ENCODE measurements at regions not wholly inside any gene's neighbourhood (a gene's known extent, or its start where the extent isn't known, plus 50 kb on each side); places are given as distances from the start of the nearest gene placed in this dataset.

DNA sequence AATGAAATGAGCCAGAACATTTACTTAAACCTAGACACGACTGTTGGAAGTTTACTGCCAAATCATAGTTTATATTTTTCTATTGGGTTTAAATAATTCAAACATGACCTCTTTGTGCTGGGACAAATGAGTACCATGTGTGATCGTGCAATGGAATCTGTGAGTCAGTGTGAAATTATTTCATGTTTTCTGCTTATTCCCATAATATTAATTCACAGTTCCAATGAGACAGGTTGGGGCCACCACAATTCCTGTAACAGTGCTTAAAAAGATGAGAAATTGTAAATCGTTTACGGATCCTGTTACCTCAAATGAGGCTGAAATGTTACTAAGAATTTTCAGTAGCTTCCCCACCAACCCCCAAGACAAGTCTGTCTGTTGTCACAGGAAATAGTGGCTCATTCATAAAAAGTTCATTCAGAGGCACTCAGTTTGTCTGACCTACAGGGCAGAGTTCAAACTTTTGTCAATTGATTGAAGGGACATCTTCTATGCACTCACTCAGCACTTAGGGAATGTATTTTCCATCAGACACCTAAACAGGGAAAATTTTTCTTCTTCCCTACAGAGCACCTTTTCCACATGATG is 563.9 kb upstream of the ADAMTS16 start:
- Histone ChIP-seq H3K27ac (ENCODE audit: extremely low read depth, low read depth, low read length) (no peak overlapping the region), H3K9me3 (ENCODE audit: control insufficient read depth, insufficient read depth, low read depth, low read length) (no peaks in the 10 kb centered on the region), H3K4me3 (ENCODE audit: low read depth, low read length) (no peak overlapping the region), H3K4me1 (ENCODE audit: control insufficient read depth, insufficient read depth, low read length) (no peaks in the 10 kb centered on the region), H3K36me3 (ENCODE audit: control insufficient read depth in 2 of 2, insufficient read depth in 1 of 2, low read length in 2 of 2) (no peaks in the 10 kb centered on the region)
- ChIA-PET CTCF (no interaction called here), POLR2A (no interaction called here)
- no peak for TF ChIP-seq ZNF416 (tag by site-specific recombination; IDR thresholded peaks at IDR 0.05)
- TF ChIP-seq ZNF433 (tag by site-specific recombination; IDR thresholded peaks at IDR 0.05; ENCODE audit: low read depth), result no peak
- TF ChIP-seq ZNF140 (tag by site-specific recombination; IDR thresholded peaks at IDR 0.05), result no peak
- no peak for TF ChIP-seq ZBTB1 (tag by site-specific recombination; IDR thresholded peaks at IDR 0.05)
- TF ChIP-seq, protein P1, sequence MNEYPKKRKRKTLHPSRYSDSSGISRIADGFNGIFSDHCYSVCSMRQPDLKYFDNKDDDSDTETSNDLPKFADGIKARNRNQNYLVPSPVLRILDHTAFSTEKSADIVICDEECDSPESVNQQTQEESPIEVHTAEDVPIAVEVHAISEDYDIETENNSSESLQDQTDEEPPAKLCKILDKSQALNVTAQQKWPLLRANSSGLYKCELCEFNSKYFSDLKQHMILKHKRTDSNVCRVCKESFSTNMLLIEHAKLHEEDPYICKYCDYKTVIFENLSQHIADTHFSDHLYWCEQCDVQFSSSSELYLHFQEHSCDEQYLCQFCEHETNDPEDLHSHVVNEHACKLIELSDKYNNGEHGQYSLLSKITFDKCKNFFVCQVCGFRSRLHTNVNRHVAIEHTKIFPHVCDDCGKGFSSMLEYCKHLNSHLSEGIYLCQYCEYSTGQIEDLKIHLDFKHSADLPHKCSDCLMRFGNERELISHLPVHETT (tag by site-specific recombination; IDR thresholded peaks at IDR 0.05), result no peak
- TF ChIP-seq, protein P2, sequence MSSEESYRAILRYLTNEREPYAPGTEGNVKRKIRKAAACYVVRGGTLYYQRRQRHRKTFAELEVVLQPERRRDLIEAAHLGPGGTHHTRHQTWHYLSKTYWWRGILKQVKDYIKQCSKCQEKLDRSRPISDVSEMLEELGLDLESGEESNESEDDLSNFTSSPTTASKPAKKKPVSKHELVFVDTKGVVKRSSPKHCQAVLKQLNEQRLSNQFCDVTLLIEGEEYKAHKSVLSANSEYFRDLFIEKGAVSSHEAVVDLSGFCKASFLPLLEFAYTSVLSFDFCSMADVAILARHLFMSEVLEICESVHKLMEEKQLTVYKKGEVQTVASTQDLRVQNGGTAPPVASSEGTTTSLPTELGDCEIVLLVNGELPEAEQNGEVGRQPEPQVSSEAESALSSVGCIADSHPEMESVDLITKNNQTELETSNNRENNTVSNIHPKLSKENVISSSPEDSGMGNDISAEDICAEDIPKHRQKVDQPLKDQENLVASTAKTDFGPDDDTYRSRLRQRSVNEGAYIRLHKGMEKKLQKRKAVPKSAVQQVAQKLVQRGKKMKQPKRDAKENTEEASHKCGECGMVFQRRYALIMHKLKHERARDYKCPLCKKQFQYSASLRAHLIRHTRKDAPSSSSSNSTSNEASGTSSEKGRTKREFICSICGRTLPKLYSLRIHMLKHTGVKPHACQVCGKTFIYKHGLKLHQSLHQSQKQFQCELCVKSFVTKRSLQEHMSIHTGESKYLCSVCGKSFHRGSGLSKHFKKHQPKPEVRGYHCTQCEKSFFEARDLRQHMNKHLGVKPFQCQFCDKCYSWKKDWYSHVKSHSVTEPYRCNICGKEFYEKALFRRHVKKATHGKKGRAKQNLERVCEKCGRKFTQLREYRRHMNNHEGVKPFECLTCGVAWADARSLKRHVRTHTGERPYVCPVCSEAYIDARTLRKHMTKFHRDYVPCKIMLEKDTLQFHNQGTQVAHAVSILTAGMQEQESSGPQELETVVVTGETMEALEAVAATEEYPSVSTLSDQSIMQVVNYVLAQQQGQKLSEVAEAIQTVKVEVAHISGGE (tag by site-specific recombination; conservative IDR thresholded peaks at IDR 0.05; ENCODE audit: low read depth), result no peak
- TF ChIP-seq ZNF394 (tag by site-specific recombination; IDR thresholded peaks at IDR 0.05; ENCODE audit: borderline replicate concordance), result no peak
- TF ChIP-seq ZNF626 (tag by site-specific recombination; IDR thresholded peaks at IDR 0.05), result no peak
- TF ChIP-seq ZNF621 (tag by site-specific recombination; IDR thresholded peaks at IDR 0.05), result no peak
- TF ChIP-seq, protein P3, sequence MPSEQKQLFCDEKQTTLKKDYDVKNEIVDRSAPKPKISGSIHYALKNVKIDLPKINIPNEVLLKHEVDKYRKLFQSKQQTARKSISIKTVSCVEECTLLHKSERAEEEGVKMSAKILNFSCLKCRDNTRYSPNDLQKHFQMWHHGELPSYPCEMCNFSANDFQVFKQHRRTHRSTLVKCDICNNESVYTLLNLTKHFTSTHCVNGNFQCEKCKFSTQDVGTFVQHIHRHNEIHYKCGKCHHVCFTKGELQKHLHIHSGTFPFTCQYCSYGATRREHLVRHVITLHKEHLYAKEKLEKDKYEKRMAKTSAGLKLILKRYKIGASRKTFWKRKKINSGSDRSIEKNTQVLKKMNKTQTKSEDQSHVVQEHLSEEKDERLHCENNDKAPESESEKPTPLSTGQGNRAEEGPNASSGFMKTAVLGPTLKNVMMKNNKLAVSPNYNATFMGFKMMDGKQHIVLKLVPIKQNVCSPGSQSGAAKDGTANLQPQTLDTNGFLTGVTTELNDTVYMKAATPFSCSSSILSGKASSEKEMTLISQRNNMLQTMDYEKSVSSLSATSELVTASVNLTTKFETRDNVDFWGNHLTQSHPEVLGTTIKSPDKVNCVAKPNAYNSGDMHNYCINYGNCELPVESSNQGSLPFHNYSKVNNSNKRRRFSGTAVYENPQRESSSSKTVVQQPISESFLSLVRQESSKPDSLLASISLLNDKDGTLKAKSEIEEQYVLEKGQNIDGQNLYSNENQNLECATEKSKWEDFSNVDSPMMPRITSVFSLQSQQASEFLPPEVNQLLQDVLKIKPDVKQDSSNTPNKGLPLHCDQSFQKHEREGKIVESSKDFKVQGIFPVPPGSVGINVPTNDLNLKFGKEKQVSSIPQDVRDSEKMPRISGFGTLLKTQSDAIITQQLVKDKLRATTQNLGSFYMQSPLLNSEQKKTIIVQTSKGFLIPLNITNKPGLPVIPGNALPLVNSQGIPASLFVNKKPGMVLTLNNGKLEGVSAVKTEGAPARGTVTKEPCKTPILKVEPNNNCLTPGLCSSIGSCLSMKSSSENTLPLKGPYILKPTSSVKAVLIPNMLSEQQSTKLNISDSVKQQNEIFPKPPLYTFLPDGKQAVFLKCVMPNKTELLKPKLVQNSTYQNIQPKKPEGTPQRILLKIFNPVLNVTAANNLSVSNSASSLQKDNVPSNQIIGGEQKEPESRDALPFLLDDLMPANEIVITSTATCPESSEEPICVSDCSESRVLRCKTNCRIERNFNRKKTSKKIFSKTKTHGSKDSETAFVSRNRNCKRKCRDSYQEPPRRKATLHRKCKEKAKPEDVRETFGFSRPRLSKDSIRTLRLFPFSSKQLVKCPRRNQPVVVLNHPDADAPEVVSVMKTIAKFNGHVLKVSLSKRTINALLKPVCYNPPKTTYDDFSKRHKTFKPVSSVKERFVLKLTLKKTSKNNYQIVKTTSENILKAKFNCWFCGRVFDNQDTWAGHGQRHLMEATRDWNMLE (tag by site-specific recombination; conservative IDR thresholded peaks at IDR 0.05; ENCODE audit: low read depth), result no peak
- no peak for TF ChIP-seq ZNF501 (tag by site-specific recombination; IDR thresholded peaks at IDR 0.05)
- no peak for TF ChIP-seq ZNF670 (tag by site-specific recombination; IDR thresholded peaks at IDR 0.05; ENCODE audit: low read depth)
- no peak for TF ChIP-seq OSR2 (tag by site-specific recombination; IDR thresholded peaks at IDR 0.05)
- no peak for TF ChIP-seq KLF10 (tag by site-specific recombination; IDR thresholded peaks at IDR 0.05)
- no peak for TF ChIP-seq ZNF677 (tag by site-specific recombination; IDR thresholded peaks at IDR 0.05)
- TF ChIP-seq ZNF473 (tag by site-specific recombination; IDR thresholded peaks at IDR 0.05), result no peak
- TF ChIP-seq, protein P4, sequence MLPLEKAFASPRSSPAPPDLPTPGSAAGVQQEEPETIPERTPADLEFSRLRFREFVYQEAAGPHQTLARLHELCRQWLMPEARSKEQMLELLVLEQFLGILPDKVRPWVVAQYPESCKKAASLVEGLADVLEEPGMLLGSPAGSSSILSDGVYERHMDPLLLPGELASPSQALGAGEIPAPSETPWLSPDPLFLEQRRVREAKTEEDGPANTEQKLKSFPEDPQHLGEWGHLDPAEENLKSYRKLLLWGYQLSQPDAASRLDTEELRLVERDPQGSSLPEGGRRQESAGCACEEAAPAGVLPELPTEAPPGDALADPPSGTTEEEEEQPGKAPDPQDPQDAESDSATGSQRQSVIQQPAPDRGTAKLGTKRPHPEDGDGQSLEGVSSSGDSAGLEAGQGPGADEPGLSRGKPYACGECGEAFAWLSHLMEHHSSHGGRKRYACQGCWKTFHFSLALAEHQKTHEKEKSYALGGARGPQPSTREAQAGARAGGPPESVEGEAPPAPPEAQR (tag by site-specific recombination; IDR thresholded peaks at IDR 0.05), result no peak
- TF ChIP-seq, protein P5, sequence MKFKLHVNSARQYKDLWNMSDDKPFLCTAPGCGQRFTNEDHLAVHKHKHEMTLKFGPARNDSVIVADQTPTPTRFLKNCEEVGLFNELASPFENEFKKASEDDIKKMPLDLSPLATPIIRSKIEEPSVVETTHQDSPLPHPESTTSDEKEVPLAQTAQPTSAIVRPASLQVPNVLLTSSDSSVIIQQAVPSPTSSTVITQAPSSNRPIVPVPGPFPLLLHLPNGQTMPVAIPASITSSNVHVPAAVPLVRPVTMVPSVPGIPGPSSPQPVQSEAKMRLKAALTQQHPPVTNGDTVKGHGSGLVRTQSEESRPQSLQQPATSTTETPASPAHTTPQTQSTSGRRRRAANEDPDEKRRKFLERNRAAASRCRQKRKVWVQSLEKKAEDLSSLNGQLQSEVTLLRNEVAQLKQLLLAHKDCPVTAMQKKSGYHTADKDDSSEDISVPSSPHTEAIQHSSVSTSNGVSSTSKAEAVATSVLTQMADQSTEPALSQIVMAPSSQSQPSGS (tag by site-specific recombination; IDR thresholded peaks at IDR 0.05; ENCODE audit: low read depth), result no peak
